Prostate gland (tissue), 2 donors: ENCODE measurements at regions not wholly inside any gene's neighbourhood (a gene's known extent, or its start where the extent isn't known, plus 50 kb on each side); places are given as distances from the start of the nearest gene placed in this dataset.

Experiments used
- DNase-seq: peaks from one replicate; pipeline ENCODE4 v3.0.0-alpha.2; 2019; ENCODE audit warnings: low spot score
- H3K27ac ChIP-seq, 2 donors: fragments of 200-600 bp; sonication (generic); 2 replicates each; pipeline ENCODE4 v1.5.1; 2017 to 2019
- H3K27me3 ChIP-seq: fragments of 200-600 bp; sonication (generic); replicated peaks from 2 replicates; pipeline ENCODE4 v1.5.1; 2019; ENCODE audit not compliant: insufficient read depth
- H3K36me3 ChIP-seq, 2 donors: fragments of 200-600 bp; sonication (generic); 1 replicate in 1 of 2; 2 replicates in 1 of 2; pipeline versions ENCODE4 v1.5.1 to v1.8.1; 2017 to 2019
- H3K4me1 ChIP-seq: fragments of 200-600 bp; sonication (generic); replicated peaks from 2 replicates; pipeline ENCODE4 v1.5.1; 2019
- H3K4me3 ChIP-seq, 2 donors: fragments of 200-600 bp; sonication (generic); 2 replicates each; pipeline ENCODE4 v1.5.1; 2017 to 2019
- H3K9me3 ChIP-seq: fragments of 200-600 bp; sonication (generic); 2 replicates; pipeline ENCODE4 v1.5.1; 2017
- POLR2A ChIP-seq: fragments of 450-650 bp; IDR thresholded peaks from one replicate; pipeline ENCODE4 v1.6.1; 2016; ENCODE audit warnings: antibody characterized with exemption, mild to moderate bottlenecking
- POLR2AphosphoS5 ChIP-seq: sonication (generic); formaldehyde crosslinking; IDR thresholded peaks from one replicate; pipeline ENCODE4 v1.6.1; 2017; ENCODE audit warnings: antibody characterized with exemption
- WGBS: methylation state at CpG from one replicate; pipeline ENCODE4 v1.1.5; 2018; 5-methylcytosine and 5-hydroxymethylcytosine counted together
- intact Hi-C: fragments of 100-400 bp; cut with DNase I; formaldehyde crosslinking; loops from one replicate; pipeline ENCODE4 v1.14.2; 2022
- TF ChIP-seq, protein P1 (sequence below), 4 experiments: fragments of 200-600 bp in 2 of 4; fragments of 450-650 bp in 2 of 4; sonication (generic) in 2 of 4; IDR thresholded peaks; 1 replicate in 3 of 4; 2 replicates in 1 of 4; pipeline ENCODE4 v1.5.1; 2016 to 2019; ENCODE audit warnings: antibody characterized with exemption in 4 of 4, mild to moderate bottlenecking in 2 of 4, moderate library complexity in 2 of 4

DNA sequence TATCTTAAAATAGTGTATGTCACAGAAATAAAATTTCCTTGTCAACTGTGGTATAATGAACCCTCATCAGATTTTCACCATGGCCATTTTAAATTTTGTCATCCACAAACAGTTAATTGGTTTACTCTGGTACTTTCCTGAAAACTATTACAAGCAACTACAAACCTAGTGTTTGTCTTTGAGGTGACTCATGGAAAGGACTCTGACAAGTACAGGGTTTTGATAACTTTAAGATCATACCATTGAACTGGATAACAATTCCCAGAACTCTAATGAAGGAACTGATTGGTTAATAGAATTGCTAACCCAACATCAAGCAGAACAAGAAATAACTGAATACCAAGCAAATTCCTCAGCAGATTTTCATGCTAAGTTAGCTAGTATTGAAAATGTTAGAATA is 237.7 kb upstream of the IPO5 start:
- Histone ChIP-seq H3K9me3 (no peaks in the 10 kb centered on the region), H3K27ac (no peak overlapping the region), H3K4me1 (no peaks in the 10 kb centered on the region), H3K4me3 (no peak overlapping the region), H3K36me3 (no peaks in the 10 kb centered on the region), H3K27me3 (no peaks in the 10 kb centered on the region)
- DNase-seq: no peak
- intact Hi-C loops: no loop called here
- no peak for TF ChIP-seq POLR2AphosphoS5
- TF ChIP-seq, protein P1, sequence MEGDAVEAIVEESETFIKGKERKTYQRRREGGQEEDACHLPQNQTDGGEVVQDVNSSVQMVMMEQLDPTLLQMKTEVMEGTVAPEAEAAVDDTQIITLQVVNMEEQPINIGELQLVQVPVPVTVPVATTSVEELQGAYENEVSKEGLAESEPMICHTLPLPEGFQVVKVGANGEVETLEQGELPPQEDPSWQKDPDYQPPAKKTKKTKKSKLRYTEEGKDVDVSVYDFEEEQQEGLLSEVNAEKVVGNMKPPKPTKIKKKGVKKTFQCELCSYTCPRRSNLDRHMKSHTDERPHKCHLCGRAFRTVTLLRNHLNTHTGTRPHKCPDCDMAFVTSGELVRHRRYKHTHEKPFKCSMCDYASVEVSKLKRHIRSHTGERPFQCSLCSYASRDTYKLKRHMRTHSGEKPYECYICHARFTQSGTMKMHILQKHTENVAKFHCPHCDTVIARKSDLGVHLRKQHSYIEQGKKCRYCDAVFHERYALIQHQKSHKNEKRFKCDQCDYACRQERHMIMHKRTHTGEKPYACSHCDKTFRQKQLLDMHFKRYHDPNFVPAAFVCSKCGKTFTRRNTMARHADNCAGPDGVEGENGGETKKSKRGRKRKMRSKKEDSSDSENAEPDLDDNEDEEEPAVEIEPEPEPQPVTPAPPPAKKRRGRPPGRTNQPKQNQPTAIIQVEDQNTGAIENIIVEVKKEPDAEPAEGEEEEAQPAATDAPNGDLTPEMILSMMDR (IDR thresholded peaks at IDR 0.05): no peak
- TF ChIP-seq POLR2A: no peak

DNA sequence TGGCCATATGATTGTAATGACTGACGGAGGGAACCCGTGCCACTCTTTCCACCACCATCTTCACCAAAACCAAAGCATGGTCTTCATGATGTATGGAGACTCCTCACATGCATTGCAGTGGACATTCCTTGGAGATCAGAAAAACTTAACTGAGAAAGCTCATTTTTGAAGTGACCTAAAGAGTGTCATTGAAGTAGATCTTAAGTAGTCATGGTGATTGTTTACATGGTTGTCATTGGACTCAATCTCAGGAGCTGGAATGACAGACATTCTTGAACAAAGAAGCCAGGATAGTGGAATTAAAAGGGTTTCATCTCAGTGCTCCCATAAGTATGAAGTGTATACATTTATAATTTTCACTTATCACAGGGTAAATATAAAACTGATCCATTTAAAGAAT is 236.7 kb upstream of the IPO5 start:
- Histone ChIP-seq H3K9me3 (no peaks in the 10 kb centered on the region), H3K4me1 (no peaks in the 10 kb centered on the region), H3K27ac (no peak overlapping the region), H3K4me3 (no peak overlapping the region), H3K36me3 (no peaks in the 10 kb centered on the region), H3K27me3 (no peaks in the 10 kb centered on the region)
- no peak for DNase-seq
- intact Hi-C loops: no loop called here
- 67% methylated on average over 2 of the region's 2 CpGs for WGBS
- TF ChIP-seq, protein P1 (IDR thresholded peaks at IDR 0.05): no peak
- TF ChIP-seq POLR2AphosphoS5 (no peak), POLR2A (no peak)

DNA sequence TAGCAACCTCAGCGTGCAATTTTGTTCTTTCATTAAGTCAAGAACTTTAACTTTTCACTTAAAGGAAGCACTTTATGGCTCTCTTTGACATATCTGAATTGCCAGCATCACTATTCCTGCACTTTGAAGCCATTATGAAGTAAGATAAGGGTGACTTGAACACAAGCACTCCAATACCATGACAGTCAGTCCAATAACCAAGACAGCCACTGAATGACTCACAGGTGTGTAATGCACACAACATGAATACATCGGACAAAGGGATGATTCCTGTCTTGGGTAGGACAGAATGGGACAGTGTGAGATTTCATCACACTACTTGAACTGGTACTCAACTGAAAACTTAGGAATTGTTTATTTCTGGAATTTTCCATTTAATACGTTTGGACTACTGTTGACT is 233.7 kb upstream of the IPO5 start:
- Histone ChIP-seq H3K27me3 (no peaks in the 10 kb centered on the region), H3K9me3 (no peaks in the 10 kb centered on the region), H3K27ac (no peak overlapping the region), H3K4me1 (no peaks in the 10 kb centered on the region), H3K36me3 (no peaks in the 10 kb centered on the region), H3K4me3 (no peak overlapping the region)
- WGBS: 89% methylated on average over 3 of the region's 3 CpGs
- DNase-seq: no peak
- TF ChIP-seq POLR2AphosphoS5 (no peak), POLR2A (no peak)
- TF ChIP-seq, protein P1 (IDR thresholded peaks at IDR 0.05): no peak
- intact Hi-C loops: no loop called here

DNA sequence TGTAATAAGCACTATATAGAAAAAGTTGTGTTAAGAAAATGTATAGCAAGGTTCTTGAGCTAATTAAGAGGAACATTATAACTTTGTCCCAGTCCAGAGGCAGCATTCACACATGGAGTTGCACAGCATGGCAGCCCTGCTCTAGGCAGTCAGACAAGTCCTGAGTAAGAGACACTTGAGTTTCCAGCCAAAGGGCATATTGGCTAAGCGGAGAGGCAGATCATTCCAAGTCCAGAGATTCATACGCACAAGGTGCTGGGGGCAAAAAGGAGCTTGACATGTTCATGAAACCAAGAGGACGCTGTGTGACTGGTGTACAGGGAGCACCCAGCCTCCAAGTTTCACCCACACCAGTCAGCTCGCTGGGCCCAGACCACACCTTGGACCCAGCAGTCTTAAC is 232.6 kb upstream of the IPO5 start:
- WGBS: 93% methylated on average over 4 of the region's 4 CpGs
- H3K9me3 ChIP-seq: no peaks in the 10 kb centered on the region
- no peak overlapping the region for H3K4me3 ChIP-seq
- intact Hi-C loops: no loop called here
- H3K4me1 ChIP-seq: no peaks in the 10 kb centered on the region
- no peaks in the 10 kb centered on the region for H3K36me3 ChIP-seq
- TF ChIP-seq POLR2AphosphoS5 (no peak), POLR2A (no peak)
- TF ChIP-seq, protein P1 (IDR thresholded peaks at IDR 0.05): no peak
- no peak for DNase-seq
- no peak overlapping the region for H3K27ac ChIP-seq
- no peaks in the 10 kb centered on the region for H3K27me3 ChIP-seq

DNA sequence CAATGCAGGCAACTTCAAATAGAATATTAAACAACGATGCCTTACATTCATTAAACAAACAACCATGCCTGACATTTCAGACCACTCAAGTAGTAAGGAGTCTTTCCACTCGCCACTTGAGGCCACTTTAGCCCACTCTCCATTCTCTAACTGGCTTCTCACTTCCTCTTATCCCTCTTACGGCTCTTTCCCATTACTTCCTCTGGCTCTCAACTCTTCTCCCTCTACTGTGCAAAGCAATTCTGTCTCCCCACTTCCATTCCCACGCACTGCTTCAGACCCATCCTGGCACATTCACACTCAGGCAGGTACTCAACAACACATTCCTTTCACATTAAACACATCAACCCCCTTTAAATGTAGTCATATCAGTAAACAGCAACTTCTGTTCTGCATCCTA is 229.8 kb upstream of the IPO5 start:
- no peak overlapping the region for H3K4me3 ChIP-seq
- TF ChIP-seq, protein P1 (IDR thresholded peaks at IDR 0.05): no peak
- no peak for TF ChIP-seq POLR2A
- TF ChIP-seq POLR2AphosphoS5: no peak
- H3K4me1 ChIP-seq: no peaks in the 10 kb centered on the region
- no peak overlapping the region for H3K27ac ChIP-seq
- no peak for DNase-seq
- H3K36me3 ChIP-seq: no peaks in the 10 kb centered on the region
- intact Hi-C loops: no loop called here
- H3K9me3 ChIP-seq: no peaks in the 10 kb centered on the region
- H3K27me3 ChIP-seq: no peaks in the 10 kb centered on the region
- WGBS: 54% methylated on average over 4 of the region's 4 CpGs
